Osteoblast (primary cell): ENCODE measurements at regions not wholly inside any gene's neighbourhood (a gene's known extent, or its start where the extent isn't known, plus 50 kb on each side); places are given as distances from the start of the nearest gene placed in this dataset.
A peak's percentile ranks its signal among the peaks of the same experiment; 100 is the strongest.

ENCODE experiments used
- DNase-seq: peaks from one replicate; pipeline ENCODE4 v3.0.0; 2011; ENCODE audit warnings: low spot score, mixed read lengths; ENCODE audit not compliant: insufficient read length; ENCODE audit errors: missing footprints
- H2AFZ ChIP-seq: 2 replicates; pipeline ENCODE4 v1.6.0; 2011; ENCODE audit warnings: mild to moderate bottlenecking, low read length
- H3K27ac ChIP-seq: 2 replicates; pipeline ENCODE4 v1.5.1; 2011; ENCODE audit warnings: mild to moderate bottlenecking, low read depth, low read length, moderate library complexity
- H3K27me3 ChIP-seq: 2 replicates; pipeline ENCODE4 v1.6.0; 2012; ENCODE audit warnings: mild to moderate bottlenecking, control low read depth, inconsistent platforms, low read length, moderate library complexity; ENCODE audit not compliant: insufficient read depth
- H3K36me3 ChIP-seq: 2 replicates; pipeline ENCODE4 v1.5.1; 2011; ENCODE audit warnings: mild to moderate bottlenecking, low read length, control low read depth, moderate library complexity; ENCODE audit not compliant: insufficient read depth
- H3K4me1 ChIP-seq: 2 replicates; pipeline ENCODE4 v1.5.1; 2011; ENCODE audit warnings: mild to moderate bottlenecking, low read length, control low read depth, moderate library complexity; ENCODE audit not compliant: insufficient read depth
- H3K4me2 ChIP-seq: 2 replicates; pipeline ENCODE4 v1.6.0; 2011; ENCODE audit warnings: mild to moderate bottlenecking, low read length; ENCODE audit not compliant: insufficient read depth
- H3K4me3 ChIP-seq: fragments of 200-600 bp; sonication (generic); 3 replicates; pipeline ENCODE4 v1.5.1; 2012; ENCODE audit warnings: mild to moderate bottlenecking, low read length, inconsistent platforms; ENCODE audit not compliant: insufficient read depth
- H3K79me2 ChIP-seq: 2 replicates; pipeline ENCODE4 v1.6.0; 2012; ENCODE audit warnings: mild to moderate bottlenecking, low read length, control low read depth, inconsistent platforms; ENCODE audit not compliant: insufficient read depth
- H3K9me3 ChIP-seq: 2 replicates; pipeline ENCODE4 v1.5.1; 2011; ENCODE audit warnings: low read depth, low read length, control low read depth
- H4K20me1 ChIP-seq: 2 replicates; pipeline ENCODE4 v1.6.0; 2012; ENCODE audit warnings: mild to moderate bottlenecking, low read length, control low read depth; ENCODE audit not compliant: insufficient read depth
- TF ChIP-seq, protein P1 (sequence below): IDR thresholded peaks from 2 replicates; pipeline ENCODE4 v1.5.1; 2011; ENCODE audit warnings: mild to moderate bottlenecking, low read depth, low read length, moderate library complexity; ENCODE audit errors: extremely low read depth

GRCh38 chr14:71693381-71693780 lies 238.8 kb upstream of the RGS6 start:
- Histone ChIP-seq H3K79me2 (peaks cover 48% of the 10 kb centered on the region), H3K27me3 (no peaks in the 10 kb centered on the region), H3K4me3 (no peak overlapping the region), H3K4me2 (no peak overlapping the region), H3K4me1 (peaks cover 49% of the 10 kb centered on the region), H3K27ac (peak overlapping the region; percentile 76), H3K36me3 (peaks cover 53% of the 10 kb centered on the region), H2AFZ (no peak overlapping the region), H3K9me3 (no peaks in the 10 kb centered on the region), H4K20me1 (no peaks in the 10 kb centered on the region)
- no peak for DNase-seq
- TF ChIP-seq, protein P1, sequence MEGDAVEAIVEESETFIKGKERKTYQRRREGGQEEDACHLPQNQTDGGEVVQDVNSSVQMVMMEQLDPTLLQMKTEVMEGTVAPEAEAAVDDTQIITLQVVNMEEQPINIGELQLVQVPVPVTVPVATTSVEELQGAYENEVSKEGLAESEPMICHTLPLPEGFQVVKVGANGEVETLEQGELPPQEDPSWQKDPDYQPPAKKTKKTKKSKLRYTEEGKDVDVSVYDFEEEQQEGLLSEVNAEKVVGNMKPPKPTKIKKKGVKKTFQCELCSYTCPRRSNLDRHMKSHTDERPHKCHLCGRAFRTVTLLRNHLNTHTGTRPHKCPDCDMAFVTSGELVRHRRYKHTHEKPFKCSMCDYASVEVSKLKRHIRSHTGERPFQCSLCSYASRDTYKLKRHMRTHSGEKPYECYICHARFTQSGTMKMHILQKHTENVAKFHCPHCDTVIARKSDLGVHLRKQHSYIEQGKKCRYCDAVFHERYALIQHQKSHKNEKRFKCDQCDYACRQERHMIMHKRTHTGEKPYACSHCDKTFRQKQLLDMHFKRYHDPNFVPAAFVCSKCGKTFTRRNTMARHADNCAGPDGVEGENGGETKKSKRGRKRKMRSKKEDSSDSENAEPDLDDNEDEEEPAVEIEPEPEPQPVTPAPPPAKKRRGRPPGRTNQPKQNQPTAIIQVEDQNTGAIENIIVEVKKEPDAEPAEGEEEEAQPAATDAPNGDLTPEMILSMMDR, result no peak

- Histone ChIP-seq H2AFZ (no peak overlapping the region), H3K4me2 (no peak overlapping the region), H3K79me2 (peaks cover 38% of the 10 kb centered on the region), H4K20me1 (no peaks in the 10 kb centered on the region), H3K36me3 (peaks cover 53% of the 10 kb centered on the region), H3K27me3 (no peaks in the 10 kb centered on the region), H3K27ac (peak overlapping the region; percentile 76), H3K4me1 (peaks cover 42% of the 10 kb centered on the region), H3K9me3 (no peaks in the 10 kb centered on the region), H3K4me3 (no peak overlapping the region)
- TF ChIP-seq, protein P1, result no peak
- DNase-seq, result no peak
These were observed 237.4 kb upstream of the RGS6 start for GRCh38 chr14:71694591-71695530.

DNA sequence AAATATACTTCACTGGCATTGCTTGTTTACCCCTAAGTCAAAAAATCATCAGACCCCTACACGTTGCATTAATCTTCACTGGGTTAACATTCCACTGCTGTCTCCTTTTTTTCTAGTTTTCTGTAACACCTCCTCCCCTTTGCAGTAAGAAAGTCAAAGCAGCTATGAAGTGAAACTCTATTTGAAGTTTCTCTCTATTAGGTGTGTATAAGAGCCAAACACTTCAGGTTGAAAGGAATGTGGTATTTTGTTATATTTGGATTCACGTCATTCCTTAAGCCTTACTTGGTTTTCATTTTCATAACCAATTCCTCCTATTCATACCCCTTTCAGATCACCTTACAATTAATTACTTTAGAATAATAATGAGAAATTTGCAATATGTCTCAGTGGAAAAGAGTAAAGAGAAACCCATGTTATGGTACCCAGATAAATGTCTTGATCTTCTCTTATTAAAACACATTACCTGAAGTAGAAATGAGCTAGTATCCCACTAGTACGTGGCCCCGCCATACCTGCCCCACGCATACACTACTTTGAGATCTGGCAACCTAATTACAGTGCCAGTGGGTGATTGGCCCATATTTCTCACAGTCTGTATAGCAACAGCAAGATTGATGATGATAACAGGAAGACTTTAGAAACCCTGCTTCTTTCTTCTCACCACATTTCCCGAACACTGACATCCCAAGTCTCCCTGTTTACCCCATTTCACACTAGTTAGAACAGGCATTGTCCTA lies 236.4 kb upstream of the RGS6 start:
- TF ChIP-seq, protein P1, result no peak
- H3K27ac ChIP-seq, result peak overlapping the region; percentile 27
- peaks cover 42% of the 10 kb centered on the region for H3K4me1 ChIP-seq
- no peaks in the 10 kb centered on the region for H4K20me1 ChIP-seq
- DNase-seq, result no peak
- H3K9me3 ChIP-seq, result no peaks in the 10 kb centered on the region
- H2AFZ ChIP-seq, result no peak overlapping the region
- no peaks in the 10 kb centered on the region for H3K27me3 ChIP-seq
- H3K4me2 ChIP-seq, result no peak overlapping the region
- peaks cover 50% of the 10 kb centered on the region for H3K36me3 ChIP-seq
- peaks cover 37% of the 10 kb centered on the region for H3K79me2 ChIP-seq
- H3K4me3 ChIP-seq, result no peak overlapping the region

DNA sequence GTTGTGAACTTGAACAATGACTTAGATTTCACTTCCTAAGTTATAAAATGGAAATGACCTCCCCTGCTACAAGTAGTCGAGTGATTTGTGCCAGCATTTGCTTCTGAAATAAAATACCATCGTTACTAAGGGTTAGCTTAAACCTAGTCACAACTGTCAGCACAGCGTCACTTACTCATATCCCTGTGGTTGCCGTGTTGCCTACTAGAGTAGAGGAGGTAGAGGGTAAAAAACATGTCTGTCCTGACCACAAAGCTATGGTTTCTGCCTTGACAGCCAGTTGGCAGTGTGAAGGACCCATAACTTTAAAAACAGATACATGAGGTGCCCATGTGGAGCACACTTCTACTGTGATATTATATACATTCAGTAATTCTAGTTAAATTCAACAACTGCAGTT lies 234.2 kb upstream of the RGS6 start:
- H3K9me3 ChIP-seq, result no peaks in the 10 kb centered on the region
- peaks cover 45% of the 10 kb centered on the region for H3K36me3 ChIP-seq
- H3K27me3 ChIP-seq, result no peaks in the 10 kb centered on the region
- H3K79me2 ChIP-seq, result peaks cover 34% of the 10 kb centered on the region
- no peaks in the 10 kb centered on the region for H4K20me1 ChIP-seq
- H3K4me2 ChIP-seq, result peak overlapping the region; percentile 4
- no peak overlapping the region for H3K4me3 ChIP-seq
- TF ChIP-seq, protein P1, result no peak
- H2AFZ ChIP-seq, result no peak overlapping the region
- peak overlapping the region; percentile 27 for H3K27ac ChIP-seq
- peaks cover 46% of the 10 kb centered on the region for H3K4me1 ChIP-seq
- DNase-seq, result no peak
